ENCODE measurements at regions not wholly inside any gene's neighbourhood (a gene's known extent, or its start where the extent isn't known, plus 50 kb on each side); places are given as distances from the start of the nearest gene placed in this dataset.

DNA sequence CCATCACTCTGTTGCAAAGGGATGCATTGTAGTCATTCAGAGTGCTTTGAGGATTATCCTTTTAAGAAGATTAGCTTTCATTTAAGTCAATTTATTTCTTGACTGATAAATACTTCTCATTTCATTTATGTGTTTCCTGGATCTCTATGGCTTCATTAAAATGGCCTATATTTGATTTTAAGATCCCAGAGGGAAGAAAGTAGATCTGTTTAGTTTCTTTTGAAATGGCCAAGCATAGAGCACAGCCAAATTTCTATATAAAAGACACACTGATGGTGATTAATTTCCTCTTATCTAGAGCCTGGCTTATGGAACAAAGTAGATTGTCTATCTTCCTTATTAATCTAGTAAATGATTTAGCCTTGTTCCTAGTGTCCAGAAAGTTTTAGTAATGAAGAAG is 129.7 kb upstream of the CALCR start:
- no peaks in the 10 kb centered on the region for H3K27me3 ChIP-seq
- H3K9me3 ChIP-seq = no peaks in the 10 kb centered on the region
- no peak overlapping the region for H3K4me3 ChIP-seq
- no peaks in the 10 kb centered on the region for H3K36me3 ChIP-seq
- H3K27ac ChIP-seq = no peak overlapping the region
- no peak for DNase-seq
- H3K4me1 ChIP-seq = no peaks in the 10 kb centered on the region
- TF ChIP-seq, protein P1, sequence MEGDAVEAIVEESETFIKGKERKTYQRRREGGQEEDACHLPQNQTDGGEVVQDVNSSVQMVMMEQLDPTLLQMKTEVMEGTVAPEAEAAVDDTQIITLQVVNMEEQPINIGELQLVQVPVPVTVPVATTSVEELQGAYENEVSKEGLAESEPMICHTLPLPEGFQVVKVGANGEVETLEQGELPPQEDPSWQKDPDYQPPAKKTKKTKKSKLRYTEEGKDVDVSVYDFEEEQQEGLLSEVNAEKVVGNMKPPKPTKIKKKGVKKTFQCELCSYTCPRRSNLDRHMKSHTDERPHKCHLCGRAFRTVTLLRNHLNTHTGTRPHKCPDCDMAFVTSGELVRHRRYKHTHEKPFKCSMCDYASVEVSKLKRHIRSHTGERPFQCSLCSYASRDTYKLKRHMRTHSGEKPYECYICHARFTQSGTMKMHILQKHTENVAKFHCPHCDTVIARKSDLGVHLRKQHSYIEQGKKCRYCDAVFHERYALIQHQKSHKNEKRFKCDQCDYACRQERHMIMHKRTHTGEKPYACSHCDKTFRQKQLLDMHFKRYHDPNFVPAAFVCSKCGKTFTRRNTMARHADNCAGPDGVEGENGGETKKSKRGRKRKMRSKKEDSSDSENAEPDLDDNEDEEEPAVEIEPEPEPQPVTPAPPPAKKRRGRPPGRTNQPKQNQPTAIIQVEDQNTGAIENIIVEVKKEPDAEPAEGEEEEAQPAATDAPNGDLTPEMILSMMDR (IDR thresholded peaks at IDR 0.05) = no peak
- no peak for TF ChIP-seq POLR2A (IDR thresholded peaks at IDR 0.05)
- intact Hi-C loops (cut with DNase I; ENCODE audit: low total_unique reads) = no loop called here

DNA sequence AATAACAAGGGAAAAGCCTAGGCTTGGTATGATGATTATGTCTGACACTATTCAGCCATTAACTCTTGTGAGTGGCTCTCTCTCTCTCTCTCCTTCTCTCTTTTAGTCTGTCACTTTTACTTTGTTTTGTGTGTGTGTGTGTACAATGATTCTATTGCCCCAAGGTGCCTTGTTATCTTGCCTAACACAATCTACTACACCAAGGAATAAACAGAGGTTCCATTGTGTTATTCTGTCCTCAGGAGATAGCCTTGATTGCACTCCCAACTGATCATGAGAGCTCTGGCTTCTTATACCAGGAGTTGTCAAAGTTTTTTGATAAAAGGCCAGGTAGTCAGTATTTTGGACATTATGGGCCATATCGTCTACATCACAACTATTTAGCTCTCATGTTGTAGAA is 123.4 kb upstream of the CALCR start:
- H3K9me3 ChIP-seq = no peaks in the 10 kb centered on the region
- H3K4me1 ChIP-seq = no peaks in the 10 kb centered on the region
- no peak for DNase-seq
- intact Hi-C loops (cut with DNase I; ENCODE audit: low total_unique reads) = no loop called here
- no peaks in the 10 kb centered on the region for H3K36me3 ChIP-seq
- H3K27ac ChIP-seq = no peak overlapping the region
- no peaks in the 10 kb centered on the region for H3K27me3 ChIP-seq
- TF ChIP-seq POLR2A (IDR thresholded peaks at IDR 0.05) = no peak
- TF ChIP-seq, protein P1 (IDR thresholded peaks at IDR 0.05) = no peak
- no peak overlapping the region for H3K4me3 ChIP-seq

DNA sequence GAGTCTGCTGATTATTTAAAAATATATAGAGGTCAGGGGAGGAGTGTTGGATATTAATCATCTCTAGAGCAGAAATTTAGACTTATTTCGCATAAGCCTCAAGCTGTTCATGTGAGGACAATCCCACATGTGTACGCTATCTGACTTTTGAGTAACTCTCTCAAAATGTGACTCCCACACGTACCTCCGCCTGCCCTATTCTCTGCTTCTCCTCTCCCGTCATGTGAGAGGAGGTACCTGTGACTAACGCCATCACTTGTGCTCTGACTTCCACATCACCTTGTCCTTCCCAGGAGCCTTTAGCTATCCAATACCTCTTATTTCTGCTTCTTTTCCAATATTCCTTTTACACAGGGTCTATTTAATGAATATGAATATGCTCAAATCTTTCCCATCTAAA is 119.3 kb upstream of the CALCR start:
- intact Hi-C loops (cut with DNase I; ENCODE audit: low total_unique reads) = no loop called here
- no peak overlapping the region for H3K4me3 ChIP-seq
- no peaks in the 10 kb centered on the region for H3K27me3 ChIP-seq
- no peak overlapping the region for H3K27ac ChIP-seq
- H3K9me3 ChIP-seq = no peaks in the 10 kb centered on the region
- TF ChIP-seq POLR2A (IDR thresholded peaks at IDR 0.05) = no peak
- TF ChIP-seq, protein P1 (IDR thresholded peaks at IDR 0.05) = no peak
- H3K4me1 ChIP-seq = no peaks in the 10 kb centered on the region
- no peaks in the 10 kb centered on the region for H3K36me3 ChIP-seq
- DNase-seq = no peak

DNA sequence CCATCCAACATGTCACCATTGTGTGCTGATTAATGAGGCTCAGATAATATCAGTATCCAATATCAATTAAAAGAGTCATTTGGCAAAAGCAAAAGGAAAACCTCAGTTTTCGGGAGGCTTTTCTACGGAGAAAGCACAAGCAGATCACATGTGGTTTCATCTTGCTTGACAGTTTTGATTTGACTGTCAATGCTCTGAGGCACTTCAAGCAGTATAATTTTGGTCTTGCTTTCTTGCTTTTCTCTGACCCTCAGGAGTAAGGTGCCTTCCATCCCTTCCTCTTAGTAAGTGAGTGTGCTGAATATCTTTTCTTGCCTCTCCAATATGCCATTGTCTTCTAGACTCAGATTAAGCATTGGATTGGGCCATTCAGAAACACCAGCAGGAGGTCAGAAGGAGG is 115.5 kb upstream of the CALCR start:
- H3K27ac ChIP-seq = no peak overlapping the region
- no peak overlapping the region for H3K4me3 ChIP-seq
- no peaks in the 10 kb centered on the region for H3K9me3 ChIP-seq
- H3K27me3 ChIP-seq = no peaks in the 10 kb centered on the region
- intact Hi-C loops (cut with DNase I; ENCODE audit: low total_unique reads) = no loop called here
- no peak for DNase-seq
- no peaks in the 10 kb centered on the region for H3K36me3 ChIP-seq
- H3K4me1 ChIP-seq = no peaks in the 10 kb centered on the region
- TF ChIP-seq POLR2A (IDR thresholded peaks at IDR 0.05) = no peak
- TF ChIP-seq, protein P1 (IDR thresholded peaks at IDR 0.05) = no peak

DNA sequence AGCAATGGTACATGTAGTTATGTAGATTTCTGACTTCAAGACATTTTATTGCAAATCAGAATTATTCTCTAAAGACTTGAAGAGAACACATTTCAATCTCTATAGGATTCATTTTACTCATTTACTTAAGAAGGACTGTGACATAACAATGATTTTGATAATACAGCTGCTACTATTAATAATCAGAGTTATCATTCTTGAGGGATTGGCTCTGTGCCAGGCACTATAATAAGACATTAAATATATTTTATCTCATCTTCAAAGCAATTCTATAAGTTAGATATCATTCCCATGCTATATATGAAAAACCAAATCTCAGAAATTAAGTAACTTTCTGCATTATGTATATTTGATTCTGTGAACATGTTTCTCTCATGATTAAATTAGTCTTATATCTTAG is 103.7 kb upstream of the CALCR start:
- Histone ChIP-seq H3K4me1 (no peaks in the 10 kb centered on the region), H3K4me3 (no peak overlapping the region), H3K9me3 (no peaks in the 10 kb centered on the region), H3K36me3 (no peaks in the 10 kb centered on the region), H3K27ac (no peak overlapping the region), H3K27me3 (no peaks in the 10 kb centered on the region)
- no peak for DNase-seq
- intact Hi-C loops (cut with DNase I; ENCODE audit: low total_unique reads) = no loop called here
- TF ChIP-seq, protein P1 (IDR thresholded peaks at IDR 0.05) = no peak
- TF ChIP-seq POLR2A (IDR thresholded peaks at IDR 0.05) = no peak

All from uterus (tissue), 3 donors.